GM10248 (cell line): ENCODE measurements at regions not wholly inside any gene's neighbourhood (a gene's known extent, or its start where the extent isn't known, plus 50 kb on each side); places are given as distances from the start of the nearest gene placed in this dataset.
A peak's percentile ranks its signal among the peaks of the same experiment; 100 is the strongest.

Experiments
- CTCF ChIA-PET: fragments of 300-600 bp; sonication (Branson Sonifier 250); formaldehyde crosslinking; extraction: SDS; loops from one replicate; lab custom pipeline; 2021; ENCODE audit warnings: antibody characterized with exemption; lab: Yijun Ruan, JAX
- POLR2A ChIA-PET: fragments of 350-650 bp; sonication (Branson Sonifier 250); formaldehyde crosslinking; extraction: SDS; loops from one replicate; lab custom pipeline; 2020; ENCODE audit warnings: antibody characterized with exemption; lab: Yijun Ruan, JAX
- DNase-seq: peaks from one replicate; pipeline ENCODE4 v3.0.0; 2012; ENCODE audit errors: extremely low spot score
- TF ChIP-seq, protein P1 (sequence below): IDR thresholded peaks from 2 replicates; pipeline ENCODE4 v1.5.1; 2012; ENCODE audit warnings: mild to moderate bottlenecking, low read depth; ENCODE audit errors: extremely low read depth, missing control alignments, control extremely low read depth

DNA sequence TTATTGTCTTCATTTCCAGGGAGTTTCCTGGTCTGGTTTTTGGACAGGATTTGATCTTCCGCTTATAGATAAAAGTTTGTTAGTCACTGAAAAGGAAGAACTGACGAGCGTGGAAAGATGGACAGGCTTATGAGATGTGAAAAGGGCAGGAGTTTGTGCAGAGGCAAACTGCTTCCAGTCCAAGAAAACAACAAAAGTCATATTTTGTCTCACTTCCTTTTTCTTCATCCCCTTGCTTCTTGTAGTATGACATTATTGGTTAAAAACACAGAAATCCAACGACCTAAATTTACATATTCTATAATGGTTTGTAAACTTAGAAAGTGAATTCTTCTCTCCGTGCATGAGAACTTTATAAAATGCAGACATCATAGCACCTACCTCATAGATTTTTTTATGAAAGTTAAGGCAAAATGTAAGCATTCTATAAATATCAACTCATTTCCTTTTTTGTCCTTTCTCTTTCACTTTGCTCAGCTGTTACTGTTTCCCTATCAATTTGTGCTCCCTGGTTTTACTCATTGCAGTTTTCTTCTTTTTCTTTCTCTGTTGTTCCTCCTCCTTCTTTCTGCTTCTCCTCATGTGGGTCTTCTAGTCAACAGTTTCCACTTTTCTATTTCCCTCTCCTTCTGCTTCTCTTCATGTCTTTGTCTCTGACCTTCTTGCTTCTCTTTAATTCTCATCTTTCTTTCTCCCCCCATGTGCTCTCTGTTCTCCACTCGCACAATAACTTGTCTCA, 370.2 kb downstream of the ARL4A start:
- TF ChIP-seq, protein P1, sequence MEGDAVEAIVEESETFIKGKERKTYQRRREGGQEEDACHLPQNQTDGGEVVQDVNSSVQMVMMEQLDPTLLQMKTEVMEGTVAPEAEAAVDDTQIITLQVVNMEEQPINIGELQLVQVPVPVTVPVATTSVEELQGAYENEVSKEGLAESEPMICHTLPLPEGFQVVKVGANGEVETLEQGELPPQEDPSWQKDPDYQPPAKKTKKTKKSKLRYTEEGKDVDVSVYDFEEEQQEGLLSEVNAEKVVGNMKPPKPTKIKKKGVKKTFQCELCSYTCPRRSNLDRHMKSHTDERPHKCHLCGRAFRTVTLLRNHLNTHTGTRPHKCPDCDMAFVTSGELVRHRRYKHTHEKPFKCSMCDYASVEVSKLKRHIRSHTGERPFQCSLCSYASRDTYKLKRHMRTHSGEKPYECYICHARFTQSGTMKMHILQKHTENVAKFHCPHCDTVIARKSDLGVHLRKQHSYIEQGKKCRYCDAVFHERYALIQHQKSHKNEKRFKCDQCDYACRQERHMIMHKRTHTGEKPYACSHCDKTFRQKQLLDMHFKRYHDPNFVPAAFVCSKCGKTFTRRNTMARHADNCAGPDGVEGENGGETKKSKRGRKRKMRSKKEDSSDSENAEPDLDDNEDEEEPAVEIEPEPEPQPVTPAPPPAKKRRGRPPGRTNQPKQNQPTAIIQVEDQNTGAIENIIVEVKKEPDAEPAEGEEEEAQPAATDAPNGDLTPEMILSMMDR: no peak
- ChIA-PET CTCF (no interaction called here), POLR2A (no interaction called here)
- peak; percentile 38 for DNase-seq

DNA sequence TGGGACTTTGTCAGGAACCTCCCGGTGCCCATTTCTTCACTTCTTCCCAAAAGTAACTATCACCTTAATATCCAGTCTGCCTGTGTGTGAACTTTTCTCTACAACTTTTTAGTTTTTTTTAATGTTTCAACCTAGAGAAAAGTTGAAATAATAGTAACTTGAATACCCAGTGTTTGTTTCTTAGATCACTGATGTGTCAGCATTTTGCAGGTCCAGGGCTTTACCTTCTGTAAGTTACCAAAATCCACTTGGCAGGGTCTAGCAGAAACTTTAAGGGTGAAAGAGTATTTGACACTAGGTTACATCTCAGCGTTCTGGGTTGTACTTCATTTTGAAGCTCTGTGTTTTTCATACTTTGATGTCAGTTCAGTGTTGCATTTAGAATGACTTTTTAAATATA, 372.7 kb downstream of the ARL4A start:
- DNase-seq: no peak
- POLR2A ChIA-PET: no interaction called here
- TF ChIP-seq, protein P1: no peak
- CTCF ChIA-PET: no interaction called here

- ChIA-PET CTCF (no interaction called here), POLR2A (no interaction called here)
- TF ChIP-seq, protein P1: no peak
- DNase-seq: no peak
Observed at GRCh38 chr7:13061115-13061514, 373.7 kb downstream of the ARL4A start.

- ChIA-PET CTCF (no interaction called here), POLR2A (no interaction called here)
- no peak for DNase-seq
- TF ChIP-seq, protein P1: no peak
Observed at GRCh38 chr7:13062631-13063030, 375.2 kb downstream of the ARL4A start.

DNA sequence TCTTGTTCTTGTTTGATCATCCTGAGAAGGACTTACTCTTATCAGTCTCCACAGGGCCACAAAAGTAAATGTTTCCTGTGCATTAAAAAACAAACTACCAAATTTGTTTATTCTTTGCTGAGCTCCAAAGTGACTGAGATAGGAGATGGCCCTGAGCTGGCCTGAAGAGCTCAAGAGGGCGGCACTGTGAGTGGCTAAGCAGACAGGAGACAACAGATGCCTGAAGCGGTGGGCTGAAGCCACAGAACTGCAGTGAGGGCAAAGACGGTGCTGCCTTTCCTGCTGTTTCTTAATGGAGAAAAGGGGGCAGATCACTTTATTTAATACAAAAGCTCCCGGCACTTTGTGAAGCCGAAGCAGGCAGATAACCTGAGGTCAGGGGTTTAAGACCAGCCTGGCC, 379.6 kb downstream of the ARL4A start:
- TF ChIP-seq, protein P1: no peak
- no peak for DNase-seq
- ChIA-PET CTCF (interaction anchor here (1.2 kb wide), 2 partner anchors 8 to 36 kb away, joined by 3 read pairs; no protein-coding TSS in a partner anchor), POLR2A (no interaction called here)

- CTCF ChIA-PET: interaction anchor here (1.2 kb wide), 2 partner anchors 9 to 37 kb away, joined by 3 read pairs; no protein-coding TSS in a partner anchor
- POLR2A ChIA-PET: no interaction called here
- no peak for DNase-seq
- TF ChIP-seq, protein P1: no peak
Observed at GRCh38 chr7:13068032-13068431, 380.6 kb downstream of the ARL4A start.
